Tibial nerve (tissue), 4 donors: ENCODE measurements at regions not wholly inside any gene's neighbourhood (a gene's known extent, or its start where the extent isn't known, plus 50 kb on each side); places are given as distances from the start of the nearest gene placed in this dataset.

Experiments
- DNase-seq, 2 donors: peaks; one replicate each; pipeline ENCODE4 v3.0.0-alpha.2; 2019; ENCODE audit warnings: low spot score in 2 of 2
- H3K27ac ChIP-seq, 4 donors: fragments of 200-600 bp; sonication (generic) in 3 of 4; one replicate each; pipeline ENCODE4 v1.5.1; 2017 to 2019; ENCODE audit warnings: mild to moderate bottlenecking in 1 of 4
- H3K27me3 ChIP-seq, 2 donors: fragments of 200-600 bp; sonication (generic) in 1 of 2; one replicate each; pipeline versions ENCODE4 v1.5.1 to v1.6.0; 2017 to 2019
- H3K36me3 ChIP-seq, 3 donors: fragments of 200-600 bp; sonication (generic); one replicate each; pipeline ENCODE4 v1.5.1; 2018 to 2019
- H3K4me1 ChIP-seq, 4 donors: fragments of 200-600 bp; sonication (generic) in 3 of 4; one replicate each; pipeline ENCODE4 v1.5.1; 2017 to 2019
- H3K4me3 ChIP-seq, 4 donors: fragments of 200-600 bp; sonication (generic) in 3 of 4; one replicate each; pipeline ENCODE4 v1.5.1; 2017 to 2019; ENCODE audit warnings: mild to moderate bottlenecking in 1 of 4, moderate library complexity in 1 of 4
- H3K9me3 ChIP-seq, 4 donors: fragments of 200-600 bp; sonication (generic) in 3 of 4; one replicate each; pipeline ENCODE4 v1.5.1; 2017 to 2019
- EP300 ChIP-seq, 2 donors: sonication (generic); formaldehyde crosslinking; IDR thresholded peaks; one replicate each; pipeline ENCODE4 v1.6.1; 2017; ENCODE audit warnings: antibody characterized with exemption in 2 of 2, mild to moderate bottlenecking in 1 of 2
- POLR2A ChIP-seq, 2 donors: fragments of 450-650 bp; IDR thresholded peaks; one replicate each; pipeline ENCODE4 v1.6.1; 2017; ENCODE audit warnings: antibody characterized with exemption in 2 of 2, mild to moderate bottlenecking in 2 of 2, moderate library complexity in 2 of 2
- WGBS, 2 donors: methylation state at CpG; one replicate each; pipeline ENCODE4 v1.1.5; 2018; 5-methylcytosine and 5-hydroxymethylcytosine counted together
- TF ChIP-seq, protein P1 (sequence below), 5 experiments: fragments of 200-600 bp in 3 of 5; fragments of 450-650 bp in 2 of 5; sonication (generic) in 3 of 5; IDR thresholded peaks; one replicate each; pipeline ENCODE4 v1.5.1; 2016 to 2019; ENCODE audit warnings: antibody characterized with exemption in 5 of 5, mild to moderate bottlenecking in 3 of 5, moderate library complexity in 2 of 5

DNA sequence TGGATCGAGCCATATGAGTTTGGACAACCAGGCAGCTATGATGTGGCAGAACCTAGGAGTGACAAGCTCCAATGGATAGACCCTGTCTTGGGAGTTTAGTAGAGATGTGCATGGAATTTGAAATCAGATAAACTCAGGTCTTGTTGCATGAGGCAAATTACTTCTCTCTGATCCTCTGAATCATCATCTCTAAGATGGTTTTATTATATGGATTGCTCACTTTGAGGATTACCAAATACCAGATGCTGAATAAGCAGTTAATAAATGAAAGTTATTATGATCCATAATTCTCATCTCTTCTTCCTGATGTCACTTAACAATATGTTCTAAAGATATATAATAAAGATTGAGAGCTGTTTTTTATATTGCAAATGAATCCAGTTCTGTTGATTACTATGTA, 622.2 kb downstream of the NTRK3 start:
- Histone ChIP-seq H3K27ac (no peak overlapping the region), H3K9me3 (no peaks in the 10 kb centered on the region), H3K4me1 (peaks cover 0 to 4% (median 0%) of the 10 kb centered on the region in 4 donors), H3K36me3 (no peaks in the 10 kb centered on the region), H3K27me3 (no peaks in the 10 kb centered on the region), H3K4me3 (no peak overlapping the region)
- DNase-seq: no peak
- TF ChIP-seq POLR2A (IDR thresholded peaks at IDR 0.05) (no peak), EP300 (IDR thresholded peaks at IDR 0.05) (no peak)
- TF ChIP-seq, protein P1, sequence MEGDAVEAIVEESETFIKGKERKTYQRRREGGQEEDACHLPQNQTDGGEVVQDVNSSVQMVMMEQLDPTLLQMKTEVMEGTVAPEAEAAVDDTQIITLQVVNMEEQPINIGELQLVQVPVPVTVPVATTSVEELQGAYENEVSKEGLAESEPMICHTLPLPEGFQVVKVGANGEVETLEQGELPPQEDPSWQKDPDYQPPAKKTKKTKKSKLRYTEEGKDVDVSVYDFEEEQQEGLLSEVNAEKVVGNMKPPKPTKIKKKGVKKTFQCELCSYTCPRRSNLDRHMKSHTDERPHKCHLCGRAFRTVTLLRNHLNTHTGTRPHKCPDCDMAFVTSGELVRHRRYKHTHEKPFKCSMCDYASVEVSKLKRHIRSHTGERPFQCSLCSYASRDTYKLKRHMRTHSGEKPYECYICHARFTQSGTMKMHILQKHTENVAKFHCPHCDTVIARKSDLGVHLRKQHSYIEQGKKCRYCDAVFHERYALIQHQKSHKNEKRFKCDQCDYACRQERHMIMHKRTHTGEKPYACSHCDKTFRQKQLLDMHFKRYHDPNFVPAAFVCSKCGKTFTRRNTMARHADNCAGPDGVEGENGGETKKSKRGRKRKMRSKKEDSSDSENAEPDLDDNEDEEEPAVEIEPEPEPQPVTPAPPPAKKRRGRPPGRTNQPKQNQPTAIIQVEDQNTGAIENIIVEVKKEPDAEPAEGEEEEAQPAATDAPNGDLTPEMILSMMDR (IDR thresholded peaks at IDR 0.05): no peak
- 91 to 95% methylated on average over 1 of the region's 1 CpG for WGBS, 2 donors

DNA sequence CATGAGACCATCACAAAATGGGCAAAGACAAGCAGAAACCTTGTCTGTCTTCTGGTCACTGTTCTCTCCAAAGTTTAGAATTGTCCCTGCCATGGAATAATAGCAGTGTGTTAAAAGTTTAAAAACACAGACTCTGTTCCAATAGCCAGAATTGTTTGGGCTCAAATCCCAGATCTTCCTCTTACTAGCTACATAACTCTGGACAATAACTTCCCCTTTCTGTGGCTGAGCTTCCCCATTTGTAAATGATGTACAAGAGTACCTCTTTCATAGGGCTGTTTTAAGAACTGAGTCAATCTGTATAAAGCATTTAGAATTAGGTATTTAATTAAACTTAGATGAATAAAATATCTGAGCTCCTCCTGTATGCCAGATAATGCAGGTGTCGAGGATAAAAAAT, 623.0 kb downstream of the NTRK3 start:
- H3K27me3 ChIP-seq: no peaks in the 10 kb centered on the region
- H3K4me3 ChIP-seq: no peak overlapping the region
- TF ChIP-seq, protein P1 (IDR thresholded peaks at IDR 0.05): no peak
- TF ChIP-seq EP300 (IDR thresholded peaks at IDR 0.05) (no peak), POLR2A (IDR thresholded peaks at IDR 0.05) (no peak)
- H3K9me3 ChIP-seq: no peaks in the 10 kb centered on the region
- no peak overlapping the region for H3K27ac ChIP-seq
- no peak for DNase-seq
- no peaks in the 10 kb centered on the region for H3K36me3 ChIP-seq
- H3K4me1 ChIP-seq: peaks cover 0 to 9% (median 0%) of the 10 kb centered on the region in 4 donors
- WGBS, 2 donors: 89 to 95% methylated on average over 1 of the region's 1 CpG

DNA sequence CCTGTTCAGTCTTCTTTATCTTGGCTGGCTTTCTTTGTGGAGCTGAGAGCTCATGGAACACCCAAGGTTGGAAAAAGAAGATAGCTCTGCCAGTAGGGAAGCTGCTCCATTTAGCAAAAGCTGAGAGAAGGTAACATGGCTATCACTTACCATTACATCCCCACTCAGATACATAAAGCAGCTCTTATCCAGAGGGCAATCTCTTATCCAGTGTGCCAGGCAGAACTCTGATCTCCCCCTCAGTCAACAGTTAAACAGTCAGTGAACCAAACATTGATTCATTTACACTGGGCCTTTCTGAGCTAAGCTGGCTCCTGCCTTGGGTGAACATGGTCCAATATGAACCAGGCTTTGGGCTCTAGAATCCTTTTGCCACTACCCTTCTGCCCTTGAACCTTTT, 624.2 kb downstream of the NTRK3 start:
- H3K9me3 ChIP-seq: no peaks in the 10 kb centered on the region

DNA sequence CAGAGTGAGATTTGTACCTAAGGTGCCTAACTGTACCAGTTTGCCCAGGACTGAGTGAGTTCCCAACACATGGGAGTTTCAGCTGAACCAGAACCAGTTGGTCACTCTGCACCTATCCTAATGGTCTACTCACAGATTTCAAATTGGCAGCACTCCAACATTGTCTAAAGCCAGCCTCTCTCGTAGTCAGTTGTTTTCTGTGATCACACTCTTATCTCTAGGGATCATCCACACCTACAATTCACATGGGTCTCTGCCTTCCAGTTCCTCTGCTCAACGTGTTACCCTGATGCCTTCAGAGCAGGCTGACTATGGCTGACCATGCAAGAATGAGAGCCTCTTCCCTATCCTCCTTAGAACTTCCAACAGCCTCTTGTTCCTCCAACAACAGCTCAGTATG, 624.8 kb downstream of the NTRK3 start:
- Histone ChIP-seq H3K4me1 (peaks cover 0 to 19% (median 0%) of the 10 kb centered on the region in 4 donors), H3K4me3 (no peak overlapping the region), H3K36me3 (no peaks in the 10 kb centered on the region), H3K9me3 (no peaks in the 10 kb centered on the region), H3K27ac (no peak overlapping the region), H3K27me3 (no peaks in the 10 kb centered on the region)
- DNase-seq: no peak
- TF ChIP-seq, protein P1 (IDR thresholded peaks at IDR 0.05): no peak
- TF ChIP-seq POLR2A (IDR thresholded peaks at IDR 0.05): no peak
- no peak for TF ChIP-seq EP300 (IDR thresholded peaks at IDR 0.05)
- WGBS, 2 donors: 71 to 84% methylated on average over 2 of the region's 2 CpGs

More for the DNA sequence above, 624.2 kb downstream of the NTRK3 start:
- TF ChIP-seq EP300 (IDR thresholded peaks at IDR 0.05) (no peak), POLR2A (IDR thresholded peaks at IDR 0.05) (no peak)
- TF ChIP-seq, protein P1 (IDR thresholded peaks at IDR 0.05): no peak
- Histone ChIP-seq H3K36me3 (no peaks in the 10 kb centered on the region), H3K27me3 (no peaks in the 10 kb centered on the region), H3K27ac (no peak overlapping the region), H3K4me1 (peaks cover 0 to 19% (median 0%) of the 10 kb centered on the region in 4 donors), H3K4me3 (no peak overlapping the region)
- DNase-seq: no peak

DNA sequence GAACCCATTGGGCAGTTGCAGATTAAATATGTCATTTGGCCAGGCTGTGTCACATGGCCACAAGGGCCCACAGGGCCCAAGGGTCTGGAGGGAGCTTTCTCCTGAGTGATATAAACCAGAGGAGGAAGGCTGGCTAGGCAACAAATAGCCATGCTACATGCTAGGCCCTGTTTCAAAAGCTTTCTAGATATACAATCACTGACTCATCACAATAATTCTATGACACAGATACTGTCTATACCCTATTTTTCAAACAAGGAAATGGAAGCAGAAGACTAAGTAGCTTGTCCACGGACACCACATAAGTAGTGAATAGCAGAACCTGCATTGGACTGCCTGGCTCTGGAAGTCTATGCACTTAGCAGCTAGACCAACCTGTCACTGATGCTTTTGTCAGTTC, 625.4 kb downstream of the NTRK3 start:
- Histone ChIP-seq H3K9me3 (no peaks in the 10 kb centered on the region), H3K27me3 (no peaks in the 10 kb centered on the region), H3K27ac (no peak overlapping the region), H3K4me1 (peaks cover 0 to 19% (median 0%) of the 10 kb centered on the region in 4 donors), H3K36me3 (no peaks in the 10 kb centered on the region), H3K4me3 (no peak overlapping the region)
- 81 to 100% methylated on average over 1 of the region's 1 CpG for WGBS, 2 donors
- TF ChIP-seq POLR2A (IDR thresholded peaks at IDR 0.05) (no peak), EP300 (IDR thresholded peaks at IDR 0.05) (no peak)
- TF ChIP-seq, protein P1 (IDR thresholded peaks at IDR 0.05): no peak
- DNase-seq: no peak
